NCI-H128 (cell line): ENCODE measurements at regions not wholly inside any gene's neighbourhood (a gene's known extent, or its start where the extent isn't known, plus 50 kb on each side); places are given as distances from the start of the nearest gene placed in this dataset.
"Not testable (repeated sequence)": the region's sequence is repeated elsewhere in the genome, so short reads cannot be mapped to it uniquely, and the experiment has no call there.

Source experiments
- DNase-seq: peaks from one replicate; lab custom pipeline; 2025; ENCODE audit not compliant: unreplicated experiment; lab: John Stamatoyannopoulos, UW

DNA sequence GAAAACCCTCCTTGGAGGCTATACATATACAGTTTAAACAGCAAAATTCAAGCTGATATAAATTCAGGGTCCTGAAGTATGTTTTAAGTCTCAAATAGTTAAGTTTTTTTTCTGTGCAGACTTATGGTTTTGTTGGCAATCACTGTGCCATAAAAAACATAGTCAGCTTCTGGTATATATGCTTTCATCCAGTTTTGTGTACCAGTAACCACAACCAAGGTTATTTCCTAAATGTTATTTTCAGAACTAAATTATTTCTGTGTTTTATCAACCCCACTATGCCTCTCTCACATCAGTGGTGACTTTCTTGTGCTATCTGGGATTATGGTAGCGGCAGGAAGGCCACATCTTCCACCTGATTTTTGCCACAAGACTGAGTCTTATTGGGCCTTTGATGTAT lies 107.7 kb upstream of the SMARCA2 start:
- no peak for DNase-seq

DNA sequence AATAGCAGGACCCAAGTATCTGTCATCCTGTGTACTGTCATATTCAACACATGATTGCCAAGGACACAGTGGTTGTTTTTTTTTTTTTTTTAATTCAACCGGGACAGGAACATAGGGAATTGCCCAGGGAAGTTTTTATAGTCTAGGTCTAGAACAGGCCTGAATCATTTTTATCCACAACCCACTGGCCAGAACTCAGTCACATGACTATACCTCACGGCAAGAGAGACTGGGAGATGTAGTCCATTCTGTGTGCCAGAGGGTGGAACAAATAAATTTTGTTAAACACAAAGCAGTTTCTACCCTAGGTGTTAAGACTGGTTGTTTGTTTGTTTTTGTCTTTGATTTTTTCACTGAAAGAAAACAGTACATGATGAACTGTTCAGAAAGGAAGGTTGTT lies 105.8 kb upstream of the SMARCA2 start:
- DNase-seq, result no peak

DNA sequence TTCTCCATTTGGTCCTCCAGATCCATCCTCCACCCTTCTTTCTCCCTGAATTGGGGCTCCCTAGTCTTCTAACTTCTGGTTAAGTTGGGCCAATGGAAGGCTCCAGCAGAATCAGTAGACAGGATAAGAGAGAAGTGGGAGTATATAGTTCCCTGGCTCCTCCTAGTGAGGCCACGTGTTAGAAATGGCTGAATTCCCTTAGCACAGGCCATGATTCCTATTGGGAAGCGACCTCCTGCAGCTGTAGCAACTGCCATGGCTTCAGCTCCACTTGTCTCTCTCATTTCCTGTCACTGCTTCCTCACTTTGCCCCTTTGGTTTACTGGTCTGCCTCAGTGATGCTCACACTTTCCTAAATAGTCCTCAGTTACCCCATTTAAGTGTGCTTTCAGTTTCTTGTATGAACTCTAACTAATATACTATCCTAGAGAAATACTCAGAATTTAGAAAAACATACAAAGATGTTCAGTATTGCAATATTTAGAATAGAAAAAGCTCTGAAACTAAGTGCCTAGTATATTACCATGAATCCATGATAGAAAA lies 104.8 kb upstream of the SMARCA2 start:
- no peak for DNase-seq

GRCh38 chr9:1913631-1914330 lies 101.4 kb upstream of the SMARCA2 start:
- DNase-seq, result no peak

DNA sequence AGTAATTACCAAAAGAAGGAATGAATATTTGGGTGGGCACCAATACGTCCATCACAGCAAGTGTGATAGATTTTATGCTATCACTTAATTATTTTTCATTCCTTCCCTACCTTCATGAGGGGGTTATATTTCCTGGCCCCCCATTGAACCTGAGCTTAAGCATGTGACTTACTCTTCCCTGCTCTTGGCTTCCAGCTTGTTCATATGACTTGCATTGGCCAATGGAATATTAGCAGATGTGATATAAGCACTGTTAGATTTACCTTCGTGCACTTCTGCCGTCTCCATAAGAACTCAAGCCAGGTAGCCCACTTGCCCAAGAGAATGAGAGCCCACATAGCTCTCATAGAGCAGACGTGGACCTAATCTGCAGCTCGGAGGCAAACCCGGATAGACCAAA lies 99.1 kb upstream of the SMARCA2 start:
- no peak for DNase-seq

GRCh38 chr9:1916655-1917054 lies 98.5 kb upstream of the SMARCA2 start:
- DNase-seq, result no peak

- DNase-seq, result no peak
These were observed 97.7 kb upstream of the SMARCA2 start for GRCh38 chr9:1917396-1917935.

- no peak for DNase-seq
These were observed 97.0 kb upstream of the SMARCA2 start for GRCh38 chr9:1918108-1918507.

- no peak for DNase-seq
These were observed 96.5 kb upstream of the SMARCA2 start for GRCh38 chr9:1918622-1919021.

DNA sequence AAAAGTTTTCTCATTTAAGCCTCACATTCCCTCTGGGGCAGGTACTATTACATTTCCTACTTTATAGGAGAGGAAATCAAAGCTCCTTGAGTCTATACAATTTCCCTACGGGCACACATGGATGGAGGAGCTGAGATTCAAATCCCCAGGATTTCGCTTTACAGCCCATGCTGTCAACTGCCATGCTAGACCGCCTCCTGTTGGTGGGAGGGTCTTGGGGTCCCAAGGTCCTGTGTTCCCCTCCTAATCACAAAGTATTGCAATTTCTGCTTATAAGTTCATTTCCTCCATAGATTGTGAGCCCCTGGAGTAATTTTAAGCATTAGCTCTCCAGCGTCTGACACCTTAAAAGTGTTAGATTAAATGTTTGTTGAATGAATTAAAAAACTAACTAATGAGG lies 95.9 kb upstream of the SMARCA2 start:
- no peak for DNase-seq

GRCh38 chr9:1920386-1920785 lies 94.8 kb upstream of the SMARCA2 start:
- no peak for DNase-seq

DNA sequence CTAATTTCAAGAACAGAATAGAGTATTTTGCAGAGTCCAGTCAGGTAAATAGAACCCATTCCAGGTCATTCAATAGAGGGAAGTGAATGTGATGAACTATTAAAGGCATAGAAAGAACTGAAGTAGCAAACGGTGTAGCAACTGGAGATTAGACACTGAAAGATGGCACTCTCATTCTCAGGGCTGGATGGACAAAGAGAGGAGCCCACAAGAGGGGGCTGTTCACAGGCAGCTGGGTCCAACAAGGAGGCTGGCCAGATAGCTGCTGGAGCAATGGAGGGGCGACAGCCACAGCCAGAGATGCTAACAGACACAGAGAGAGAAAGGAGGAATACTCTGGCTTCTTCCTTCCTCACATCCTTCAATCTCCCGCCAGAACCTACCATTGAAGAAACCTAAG lies 93.1 kb upstream of the SMARCA2 start:
- no peak for DNase-seq

- no peak for DNase-seq
These were observed 87.6 kb upstream of the SMARCA2 start for GRCh38 chr9:1927546-1927945.

- DNase-seq, result no peak
These were observed 86.0 kb upstream of the SMARCA2 start for GRCh38 chr9:1929134-1929533.

DNA sequence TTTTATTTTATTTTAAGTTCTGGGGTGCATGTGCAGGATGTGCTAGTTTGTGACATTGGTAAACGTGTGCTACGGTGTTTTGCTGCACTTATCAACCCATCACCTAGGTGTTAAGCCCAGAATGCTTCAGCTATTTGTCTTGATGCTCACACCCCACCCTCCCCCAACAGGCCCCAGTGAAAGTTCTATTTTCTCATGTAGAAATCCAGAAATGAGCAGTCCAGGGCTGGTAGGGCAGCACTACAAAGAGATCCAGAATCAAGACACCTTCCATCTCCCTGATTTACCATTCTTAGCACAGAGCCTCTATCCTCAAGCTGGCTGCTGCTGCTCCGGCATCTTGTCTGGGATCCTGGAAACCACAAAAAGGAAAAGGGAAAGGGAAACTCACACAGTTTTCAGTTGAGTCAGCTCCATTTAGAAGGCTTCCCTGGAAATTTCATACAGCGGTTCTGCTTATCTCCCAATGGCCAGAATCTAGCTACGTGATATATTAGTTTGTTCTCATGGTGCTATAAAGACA lies 85.4 kb upstream of the SMARCA2 start:
- no peak for DNase-seq

GRCh38 chr9:1930245-1930736 lies 84.9 kb upstream of the SMARCA2 start:
- not testable (repeated sequence) for DNase-seq

DNA sequence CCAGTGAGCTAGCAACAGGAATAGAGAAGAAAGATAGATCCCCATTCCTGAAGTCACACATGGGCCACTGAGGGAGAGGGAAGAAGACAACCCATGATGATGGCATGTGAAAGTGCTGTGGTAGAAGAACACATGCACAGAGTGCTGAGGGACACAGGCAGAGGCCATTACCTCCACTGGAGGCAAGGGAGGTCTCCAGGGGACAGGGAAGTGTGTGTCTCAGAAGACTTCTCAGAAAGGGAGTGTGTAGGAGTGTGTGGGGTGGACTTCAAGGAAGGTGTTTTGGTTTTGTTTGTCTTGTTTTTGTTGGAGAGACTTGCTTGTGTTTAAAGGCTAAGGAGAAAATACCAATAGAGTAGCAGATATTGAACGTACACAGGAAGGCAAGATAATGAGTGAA lies 77.0 kb upstream of the SMARCA2 start:
- DNase-seq, result no peak

DNA sequence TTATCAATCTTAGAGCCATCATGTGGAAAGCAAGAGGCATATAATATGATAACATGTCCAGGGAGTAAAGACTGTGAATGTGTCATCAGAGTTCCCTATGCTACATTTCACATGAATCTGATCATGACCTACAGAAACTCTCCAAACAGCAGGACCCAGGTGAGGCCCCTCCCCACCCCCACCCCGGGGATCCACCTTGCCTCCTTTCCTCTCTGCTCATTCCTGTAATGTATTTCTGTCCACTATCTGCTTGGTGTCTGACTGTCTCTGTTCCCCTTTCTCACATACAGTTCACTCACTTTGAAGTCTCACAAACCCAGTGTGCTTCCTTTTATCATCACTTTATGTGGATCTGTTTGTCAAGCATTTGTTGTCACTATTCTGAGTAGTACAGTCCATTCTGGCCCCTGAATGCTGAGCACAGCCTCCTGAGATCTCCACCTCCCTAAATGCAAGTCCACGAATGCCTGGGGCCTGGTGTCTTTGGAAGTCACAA lies 76.4 kb upstream of the SMARCA2 start:
- DNase-seq, result no peak

GRCh38 chr9:1939466-1939865 lies 75.7 kb upstream of the SMARCA2 start:
- DNase-seq, result no peak

- DNase-seq, result no peak
These were observed 75.2 kb upstream of the SMARCA2 start for GRCh38 chr9:1939926-1940368.

DNA sequence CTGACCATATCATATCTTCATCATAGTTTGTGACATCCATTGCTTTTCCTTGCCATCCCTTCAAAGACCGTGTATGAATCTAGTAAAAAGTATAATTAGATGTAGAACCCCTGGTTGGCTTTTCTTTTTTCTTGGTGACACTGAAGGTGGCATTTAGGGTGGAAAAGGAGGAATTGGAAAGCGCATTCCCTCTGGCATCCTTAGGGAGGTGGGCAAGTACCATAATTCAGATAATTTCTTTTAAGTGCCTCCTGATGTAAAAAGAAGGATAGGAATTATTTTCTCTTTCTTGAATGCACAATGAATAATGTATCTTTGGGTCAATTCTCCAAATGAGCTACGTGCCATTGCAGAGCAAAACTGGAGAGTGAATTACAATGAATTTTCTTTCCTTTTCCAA lies 73.2 kb upstream of the SMARCA2 start:
- no peak for DNase-seq
